WTC11 (cell line): ENCODE measurements at regions not wholly inside any gene's neighbourhood (a gene's known extent, or its start where the extent isn't known, plus 50 kb on each side); places are given as distances from the start of the nearest gene placed in this dataset.

Experiments used
- ATAC-seq: fragments of 200-7000 bp; cut with Tn5 transposase; 2 replicates; pipeline ENCODE4 v1.10.0; 2021; ENCODE audit warnings: mild to moderate bottlenecking, moderate library complexity
- CTCF ChIA-PET: fragments of 300-600 bp; sonication (Branson Sonifier 250); formaldehyde crosslinking; loops from one replicate; lab custom pipeline; 2021; ENCODE audit warnings: antibody characterized with exemption; lab: Charles Lee
- POLR2A ChIA-PET: fragments of 350-600 bp; sonication (Branson Sonifier 250); formaldehyde crosslinking; loops from one replicate; lab custom pipeline; 2021; ENCODE audit warnings: antibody characterized with exemption; lab: Charles Lee
- DNase-seq: peaks from one replicate; pipeline ENCODE4 v3.0.0; 2021; ENCODE audit warnings: low spot score
- H3K27ac Mint-ChIP-seq: 2 replicates; pipeline ENCODE4 v1.8.0; 2021; ENCODE audit warnings: mixed read lengths
- H3K27me3 Mint-ChIP-seq: 2 replicates; pipeline ENCODE4 v1.8.0; 2021; ENCODE audit warnings: low read depth, mild to moderate bottlenecking, moderate library complexity, mixed read lengths
- H3K36me3 Mint-ChIP-seq: 2 replicates; pipeline ENCODE4 v1.8.0; 2021; ENCODE audit warnings: mixed read lengths
- H3K4me1 Mint-ChIP-seq: 2 replicates; pipeline ENCODE4 v1.8.0; 2022; ENCODE audit warnings: mixed read lengths
- H3K4me3 Mint-ChIP-seq: 2 replicates; pipeline ENCODE4 v1.8.0; 2021; ENCODE audit warnings: mild to moderate bottlenecking, moderate library complexity, mixed read lengths
- H3K9me3 Mint-ChIP-seq: 2 replicates; pipeline ENCODE4 v1.8.0; 2021; ENCODE audit warnings: mixed read lengths
- ATF3 ChIP-seq: sonication (generic); formaldehyde crosslinking; conservative IDR thresholded peaks from 2 replicates; pipeline ENCODE4 v1.8.1; 2022; ENCODE audit warnings: mild to moderate bottlenecking, missing genetic modification reagents
- CBFB ChIP-seq: sonication (generic); formaldehyde crosslinking; IDR thresholded peaks from 2 replicates; pipeline ENCODE4 v1.8.1; 2022; ENCODE audit warnings: mild to moderate bottlenecking, low read depth, missing genetic modification reagents
- CDX4 ChIP-seq: fragments of 250-450 bp; sonication (Bioruptor Pico); IDR thresholded peaks from 2 replicates; pipeline ENCODE4 v1.9.0; 2021; ENCODE audit warnings: moderate library complexity, mild to moderate bottlenecking, inconsistent platforms, borderline replicate concordance
- E2F1 ChIP-seq: sonication (generic); formaldehyde crosslinking; IDR thresholded peaks from 2 replicates; pipeline ENCODE4 v1.8.0; 2022; ENCODE audit warnings: mild to moderate bottlenecking, missing genetic modification reagents
- ELF4 ChIP-seq: sonication (generic); formaldehyde crosslinking; IDR thresholded peaks from 2 replicates; pipeline ENCODE4 v1.8.1; 2022; ENCODE audit warnings: low read depth, mild to moderate bottlenecking, moderate library complexity, missing genetic modification reagents
- HMGXB4 ChIP-seq: sonication (generic); formaldehyde crosslinking; IDR thresholded peaks from 2 replicates; pipeline ENCODE4 v1.8.1; 2023; ENCODE audit warnings: mild to moderate bottlenecking, moderate library complexity, missing genetic modification reagents
- MLX ChIP-seq: sonication (generic); formaldehyde crosslinking; IDR thresholded peaks from 2 replicates; pipeline ENCODE4 v1.8.1; 2023; ENCODE audit warnings: mild to moderate bottlenecking, missing genetic modification reagents, moderate library complexity
- NFYB ChIP-seq: sonication (generic); formaldehyde crosslinking; conservative IDR thresholded peaks from 2 replicates; pipeline ENCODE4 v1.8.0; 2022; ENCODE audit warnings: low read depth, missing genetic modification reagents
- RELA ChIP-seq: sonication (generic); formaldehyde crosslinking; IDR thresholded peaks from 2 replicates; pipeline ENCODE4 v1.8.1; 2022; ENCODE audit warnings: missing genetic modification reagents, mild to moderate bottlenecking, borderline replicate concordance
- SMAD3 ChIP-seq: sonication (generic); formaldehyde crosslinking; IDR thresholded peaks from 2 replicates; pipeline ENCODE4 v1.8.0; 2022; ENCODE audit warnings: missing genetic modification reagents, mild to moderate bottlenecking, borderline replicate concordance
- SOX15 ChIP-seq: fragments of 250-450 bp; sonication (Bioruptor Pico); IDR thresholded peaks from 2 replicates; pipeline ENCODE4 v1.9.0; 2021; ENCODE audit warnings: mild to moderate bottlenecking
- SP1 ChIP-seq: sonication (generic); formaldehyde crosslinking; conservative IDR thresholded peaks from 2 replicates; pipeline ENCODE4 v1.8.1; 2022; ENCODE audit warnings: missing genetic modification reagents
- TEAD4 ChIP-seq: sonication (generic); formaldehyde crosslinking; IDR thresholded peaks from 2 replicates; pipeline ENCODE4 v1.8.0; 2022; ENCODE audit warnings: mild to moderate bottlenecking, missing genetic modification reagents
- ZNF121 ChIP-seq: sonication (generic); formaldehyde crosslinking; IDR thresholded peaks from 2 replicates; pipeline ENCODE4 v1.8.0; 2023; ENCODE audit warnings: missing genetic modification reagents
- ZNF281 ChIP-seq: sonication (generic); formaldehyde crosslinking; IDR thresholded peaks from 2 replicates; pipeline ENCODE4 v1.8.0; 2023; ENCODE audit warnings: mild to moderate bottlenecking, missing genetic modification reagents
- ZNF317 ChIP-seq: sonication (generic); formaldehyde crosslinking; IDR thresholded peaks from 2 replicates; pipeline ENCODE4 v1.8.1; 2023; ENCODE audit warnings: low read depth, mild to moderate bottlenecking, moderate library complexity, missing genetic modification reagents, borderline replicate concordance
- ZNF416 ChIP-seq: fragments of 250-450 bp; sonication (Bioruptor Pico); IDR thresholded peaks from 2 replicates; pipeline ENCODE4 v1.9.0; 2021; ENCODE audit warnings: mild to moderate bottlenecking, inconsistent platforms
- ZNF532 ChIP-seq: fragments of 250-450 bp; sonication (Bioruptor Pico); IDR thresholded peaks from 2 replicates; pipeline ENCODE4 v1.9.0; 2021; ENCODE audit warnings: mild to moderate bottlenecking, borderline replicate concordance

GRCh38 chr9:78856144-78856543 is 559.2 kb downstream of the PSAT1 start:
- no peak for ATAC-seq
- no peak overlapping the region for H3K4me3 Mint-ChIP-seq
- TF ChIP-seq SMAD3 (CRISPR knock-in tag) (no peak), SOX15 (CRISPR knock-in tag) (no peak), ZNF121 (no peak), ZNF416 (CRISPR knock-in tag) (no peak), ATF3 (CRISPR knock-in tag) (no peak), ZNF281 (no peak), SP1 (CRISPR knock-in tag) (no peak), ELF4 (CRISPR knock-in tag) (no peak), TEAD4 (CRISPR knock-in tag) (no peak), ZNF317 (no peak), NFYB (CRISPR knock-in tag) (no peak), MLX (no peak), E2F1 (CRISPR knock-in tag) (no peak), RELA (CRISPR knock-in tag) (no peak), ZNF532 (CRISPR knock-in tag) (no peak)
- TF ChIP-seq, all 79 proteins: peak for 0
- no peaks in the 10 kb centered on the region for H3K27me3 Mint-ChIP-seq
- POLR2A ChIA-PET = no interaction called here
- DNase-seq = no peak
- H3K4me1 Mint-ChIP-seq = 0 out of 2 replicates have a peak, but pooled peaks cover 5% of the 10 kb centered on the region
- CTCF ChIA-PET = no interaction called here
- no peaks in the 10 kb centered on the region for H3K9me3 Mint-ChIP-seq
- H3K27ac Mint-ChIP-seq = no peak overlapping the region
- H3K36me3 Mint-ChIP-seq = no peaks in the 10 kb centered on the region

GRCh38 chr9:78856781-78857180 is 559.9 kb downstream of the PSAT1 start:
- CTCF ChIA-PET = no interaction called here
- TF ChIP-seq CBFB (CRISPR knock-in tag) = no peak
- no peak for TF ChIP-seq ZNF317
- no peak for TF ChIP-seq CDX4 (CRISPR knock-in tag)
- no peak for TF ChIP-seq HMGXB4 (CRISPR knock-in tag)
- TF ChIP-seq, all 79 proteins: peak for 0
- no peaks in the 10 kb centered on the region for H3K9me3 Mint-ChIP-seq
- no peak overlapping the region for H3K4me3 Mint-ChIP-seq
- POLR2A ChIA-PET = interaction anchor here (0.6 kb wide), 1 partner anchor 340 kb away, joined by 6 read pairs; no protein-coding TSS in a partner anchor
- ATAC-seq = no peak; the same call in 1 of the 2 replicates
- H3K27ac Mint-ChIP-seq = no peak overlapping the region
- H3K4me1 Mint-ChIP-seq = 0 out of 2 replicates have a peak, but pooled peaks cover 5% of the 10 kb centered on the region
- no peaks in the 10 kb centered on the region for H3K36me3 Mint-ChIP-seq
- DNase-seq = no peak
- no peaks in the 10 kb centered on the region for H3K27me3 Mint-ChIP-seq
